CD14-positive monocyte (primary cell): ENCODE measurements at regions not wholly inside any gene's neighbourhood (a gene's known extent, or its start where the extent isn't known, plus 50 kb on each side); places are given as distances from the start of the nearest gene placed in this dataset.

Experiments
- DNase-seq, 3 donors: peaks; one replicate each; pipeline ENCODE4 v3.0.0-alpha.2; 2011 to 2022
- H2AFZ ChIP-seq: 2 replicates; pipeline ENCODE4 v1.6.0; 2012; ENCODE audit warnings: mild to moderate bottlenecking, low read depth, low read length, inconsistent platforms; ENCODE audit not compliant: insufficient read depth, poor library complexity, severe bottlenecking
- H3K27ac ChIP-seq, 2 donors: 1 replicate in 1 of 2; 2 replicates in 1 of 2; pipeline ENCODE4 v1.5.1; 2012 to 2013; ENCODE audit warnings: low read length in 2 of 2, control low read depth in 1 of 2, inconsistent platforms in 1 of 2, low read depth in 1 of 2, mild to moderate bottlenecking in 1 of 2
- H3K27me3 ChIP-seq, 2 donors: one replicate each; pipeline versions ENCODE4 v1.6.0 to v1.6.1; 2011 to 2013; ENCODE audit warnings: low read length in 2 of 2; ENCODE audit not compliant: control insufficient read depth in 2 of 2, insufficient read depth in 2 of 2
- H3K36me3 ChIP-seq, 2 donors: replicated peaks in 1 of 2; 1 replicate in 1 of 2; 2 replicates in 1 of 2; pipeline versions ENCODE4 v1.5.1 to v1.6.1; 2012 to 2013; ENCODE audit warnings: low read length in 2 of 2, control low read depth in 1 of 2, inconsistent platforms in 1 of 2, mild to moderate bottlenecking in 1 of 2; ENCODE audit not compliant: insufficient read depth in 2 of 2, control insufficient read depth in 1 of 2
- H3K4me1 ChIP-seq, 2 donors: 1 replicate in 1 of 2; 2 replicates in 1 of 2; pipeline versions ENCODE4 v1.5.1 to v1.6.1; 2012 to 2013; ENCODE audit warnings: low read length in 2 of 2, control low read depth in 1 of 2, inconsistent platforms in 1 of 2, mild to moderate bottlenecking in 1 of 2, moderate library complexity in 1 of 2; ENCODE audit not compliant: insufficient read depth in 2 of 2, control insufficient read depth in 1 of 2
- H3K4me2 ChIP-seq: replicated peaks from 2 replicates; pipeline ENCODE3; 2012; ENCODE audit warnings: low read length, moderate library complexity, mild to moderate bottlenecking; ENCODE audit not compliant: poor library complexity, severe bottlenecking; ENCODE audit errors: extremely low read depth
- H3K4me3 ChIP-seq, 3 experiments: fragments of 200-600 bp in 1 of 3; sonication (generic) in 1 of 3; replicated peaks in 1 of 3; 1 replicate in 2 of 3; 2 replicates in 1 of 3; pipeline ENCODE4 v1.5.1; 2011 to 2013; ENCODE audit warnings: low read length in 3 of 3, mild to moderate bottlenecking in 3 of 3, control low read depth in 2 of 3, low read depth in 2 of 3, inconsistent platforms in 1 of 3, moderate library complexity in 1 of 3
- H3K79me2 ChIP-seq: 2 replicates; pipeline ENCODE4 v1.6.0; 2012; ENCODE audit warnings: mild to moderate bottlenecking, control low read depth, inconsistent platforms, low read length, moderate library complexity; ENCODE audit not compliant: insufficient read depth
- H3K9ac ChIP-seq: 2 replicates; pipeline ENCODE4 v1.6.0; 2017; ENCODE audit warnings: low read length, mild to moderate bottlenecking; ENCODE audit not compliant: insufficient read depth, poor library complexity, severe bottlenecking
- H3K9me3 ChIP-seq, 2 donors: replicated peaks in 1 of 2; 1 replicate in 1 of 2; 2 replicates in 1 of 2; pipeline versions ENCODE4 v1.5.1 to v1.6.1; 2012 to 2013; ENCODE audit warnings: low read length in 2 of 2, control low read depth in 1 of 2; ENCODE audit not compliant: control insufficient read depth in 1 of 2, insufficient read depth in 1 of 2
- H4K20me1 ChIP-seq: 2 replicates; pipeline ENCODE4 v1.6.0; 2012; ENCODE audit warnings: mild to moderate bottlenecking, low read length, control low read depth, moderate library complexity; ENCODE audit not compliant: insufficient read depth
- H3K27ac Mint-ChIP-seq, 7 donors: one replicate each; pipeline ENCODE4 v1.8.0; 2020; ENCODE audit warnings: mild to moderate bottlenecking in 7 of 7, mixed read lengths in 7 of 7, moderate library complexity in 6 of 7, inconsistent platforms in 2 of 7
- H3K27me3 Mint-ChIP-seq, 3 donors: one replicate each; pipeline ENCODE4 v1.8.0; 2021 to 2022; ENCODE audit warnings: low read depth in 3 of 3, mild to moderate bottlenecking in 3 of 3, mixed read lengths in 3 of 3, moderate library complexity in 3 of 3, inconsistent platforms in 1 of 3
- H3K36me3 Mint-ChIP-seq, 2 donors: one replicate each; pipeline ENCODE4 v1.8.0; 2020; ENCODE audit warnings: mixed read lengths in 2 of 2, inconsistent platforms in 1 of 2, mild to moderate bottlenecking in 1 of 2
- H3K4me1 Mint-ChIP-seq: one replicate; pipeline ENCODE4 v1.8.0; 2020; ENCODE audit warnings: mild to moderate bottlenecking, mixed read lengths
- H3K4me3 Mint-ChIP-seq, 2 donors: one replicate each; pipeline ENCODE4 v1.8.0; 2020; ENCODE audit warnings: mild to moderate bottlenecking in 2 of 2, mixed read lengths in 2 of 2, moderate library complexity in 1 of 2
- H3K9me3 Mint-ChIP-seq, 7 donors: one replicate each; pipeline ENCODE4 v1.8.0; 2020 to 2022; ENCODE audit warnings: mixed read lengths in 7 of 7, mild to moderate bottlenecking in 6 of 7, moderate library complexity in 6 of 7, inconsistent platforms in 2 of 7
- WGBS: methylation state at CpG from one replicate; pipeline ENCODE4 v1.1.5; 2013; ENCODE audit warnings: missing lambda C conversion rate; ENCODE audit not compliant: insufficient coverage; 5-methylcytosine and 5-hydroxymethylcytosine counted together
- intact Hi-C, 2 donors: fragments of 100-400 bp; cut with micrococcal nuclease; formaldehyde crosslinking; loops; one replicate each; pipeline versions ENCODE4 v1.15.0 to v1.15.1; 2023
- TF ChIP-seq, protein P1 (sequence below): fragments of 200-600 bp; IDR thresholded peaks from one replicate; pipeline ENCODE4 v1.8.0; 2022; ENCODE audit warnings: antibody characterized with exemption, mild to moderate bottlenecking

DNA sequence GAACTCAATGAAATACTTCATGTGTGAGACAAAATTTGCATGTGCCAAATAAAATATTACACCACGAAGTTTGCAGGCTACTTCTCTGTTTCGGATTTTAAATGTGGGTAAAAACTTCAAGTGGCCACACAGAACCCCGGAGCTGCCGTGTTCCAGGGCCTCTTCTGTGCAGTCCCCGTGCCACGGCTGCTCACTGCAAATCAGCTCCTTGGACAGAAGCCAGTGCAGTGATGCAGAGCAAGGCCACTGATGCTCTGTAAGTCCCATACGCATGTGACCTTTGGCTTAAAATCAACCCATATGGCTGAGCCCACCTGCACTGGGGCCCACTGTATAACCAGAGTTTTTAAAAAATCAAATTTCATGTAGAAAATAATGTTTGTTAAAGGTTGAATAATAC is 1309.4 kb downstream of the TBC1D22A start:
- TF ChIP-seq, protein P1, sequence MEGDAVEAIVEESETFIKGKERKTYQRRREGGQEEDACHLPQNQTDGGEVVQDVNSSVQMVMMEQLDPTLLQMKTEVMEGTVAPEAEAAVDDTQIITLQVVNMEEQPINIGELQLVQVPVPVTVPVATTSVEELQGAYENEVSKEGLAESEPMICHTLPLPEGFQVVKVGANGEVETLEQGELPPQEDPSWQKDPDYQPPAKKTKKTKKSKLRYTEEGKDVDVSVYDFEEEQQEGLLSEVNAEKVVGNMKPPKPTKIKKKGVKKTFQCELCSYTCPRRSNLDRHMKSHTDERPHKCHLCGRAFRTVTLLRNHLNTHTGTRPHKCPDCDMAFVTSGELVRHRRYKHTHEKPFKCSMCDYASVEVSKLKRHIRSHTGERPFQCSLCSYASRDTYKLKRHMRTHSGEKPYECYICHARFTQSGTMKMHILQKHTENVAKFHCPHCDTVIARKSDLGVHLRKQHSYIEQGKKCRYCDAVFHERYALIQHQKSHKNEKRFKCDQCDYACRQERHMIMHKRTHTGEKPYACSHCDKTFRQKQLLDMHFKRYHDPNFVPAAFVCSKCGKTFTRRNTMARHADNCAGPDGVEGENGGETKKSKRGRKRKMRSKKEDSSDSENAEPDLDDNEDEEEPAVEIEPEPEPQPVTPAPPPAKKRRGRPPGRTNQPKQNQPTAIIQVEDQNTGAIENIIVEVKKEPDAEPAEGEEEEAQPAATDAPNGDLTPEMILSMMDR, result no peak
- H3K27me3 Mint-ChIP-seq, result peaks cover 5 to 7% (median 6%) of the 10 kb centered on the region in 3 donors
- Histone ChIP-seq H3K79me2 (no peaks in the 10 kb centered on the region), H3K4me2 (no peak overlapping the region), H3K27ac (no peak overlapping the region), H3K36me3 (no peaks in the 10 kb centered on the region), H4K20me1 (no peaks in the 10 kb centered on the region), H3K27me3 (no peaks in the 10 kb centered on the region), H3K4me3 (no peak overlapping the region), H3K9ac (no peak overlapping the region), H3K9me3 (no peaks in the 10 kb centered on the region), H3K4me1 (no peaks in the 10 kb centered on the region), H2AFZ (no peak overlapping the region)
- no peak overlapping the region for H3K4me3 Mint-ChIP-seq
- no peaks in the 10 kb centered on the region for H3K4me1 Mint-ChIP-seq
- peaks cover 0 to 5% (median 1%) of the 10 kb centered on the region in 7 donors for H3K9me3 Mint-ChIP-seq
- H3K36me3 Mint-ChIP-seq, result no peaks in the 10 kb centered on the region
- intact Hi-C loops, result no loop called here
- DNase-seq, result no peak
- 90% methylated on average over 6 of the region's 7 CpGs for WGBS
- H3K27ac Mint-ChIP-seq, result no peak overlapping the region

GRCh38 chr22:48071305-48071704 is 1308.9 kb downstream of the TBC1D22A start:
- H3K4me3 Mint-ChIP-seq, result no peak overlapping the region
- Histone ChIP-seq H3K9ac (no peak overlapping the region), H3K79me2 (no peaks in the 10 kb centered on the region), H2AFZ (no peak overlapping the region), H3K36me3 (no peaks in the 10 kb centered on the region), H4K20me1 (no peaks in the 10 kb centered on the region), H3K9me3 (no peaks in the 10 kb centered on the region), H3K4me1 (no peaks in the 10 kb centered on the region), H3K27ac (no peak overlapping the region), H3K4me2 (no peak overlapping the region), H3K4me3 (no peak overlapping the region), H3K27me3 (no peaks in the 10 kb centered on the region)
- TF ChIP-seq, protein P1, result no peak
- intact Hi-C loops, result no loop called here
- 90% methylated on average over 3 of the region's 10 CpGs for WGBS
- H3K27ac Mint-ChIP-seq, result no peak overlapping the region
- no peaks in the 10 kb centered on the region for H3K36me3 Mint-ChIP-seq
- DNase-seq, result no peak
- no peaks in the 10 kb centered on the region for H3K4me1 Mint-ChIP-seq
- H3K9me3 Mint-ChIP-seq, result peaks cover 0 to 5% (median 1%) of the 10 kb centered on the region in 7 donors
- peaks cover 4 to 7% (median 5%) of the 10 kb centered on the region in 3 donors for H3K27me3 Mint-ChIP-seq
